ENCODE measurements at regions not wholly inside any gene's neighbourhood (a gene's known extent, or its start where the extent isn't known, plus 50 kb on each side); places are given as distances from the start of the nearest gene placed in this dataset.

GRCh38 chr6:114543696-114544095, 200.9 kb upstream of the HS3ST5 start:
- ATAC-seq (ENCODE audit: insufficient number of reproducible peaks, low FRiP score, low read depth) (no peak), DNase-seq (ENCODE audit: low spot score) (no peak)
- no peak overlapping the region for H3K27ac ChIP-seq
- no peak for TF ChIP-seq CTCF (IDR thresholded peaks at IDR 0.05)
- H3K36me3 ChIP-seq = no peaks in the 10 kb centered on the region
- H3K4me1 ChIP-seq (ENCODE audit: control insufficient read depth in 1 of 2, low read depth in 2 of 2) = no peaks in the 10 kb centered on the region
- no peaks in the 10 kb centered on the region for H3K27me3 ChIP-seq (replicated peaks; ENCODE audit: insufficient read depth)
- H3K4me3 ChIP-seq = no peak overlapping the region
- H3K9me3 ChIP-seq = no peaks in the 10 kb centered on the region

GRCh38 chr6:114541794-114542193, 199.0 kb upstream of the HS3ST5 start:
- H3K27me3 ChIP-seq (replicated peaks; ENCODE audit: insufficient read depth) = no peaks in the 10 kb centered on the region
- no peak overlapping the region for H3K4me3 ChIP-seq
- H3K36me3 ChIP-seq = no peaks in the 10 kb centered on the region
- no peak for TF ChIP-seq CTCF (IDR thresholded peaks at IDR 0.05)
- ATAC-seq (ENCODE audit: insufficient number of reproducible peaks, low FRiP score, low read depth) (no peak), DNase-seq (ENCODE audit: low spot score) (no peak)
- no peaks in the 10 kb centered on the region for H3K9me3 ChIP-seq
- no peak overlapping the region for H3K27ac ChIP-seq
- H3K4me1 ChIP-seq (ENCODE audit: control insufficient read depth in 1 of 2, low read depth in 2 of 2) = no peaks in the 10 kb centered on the region

GRCh38 chr6:114537977-114538376, 195.2 kb upstream of the HS3ST5 start:
- no peak overlapping the region for H3K4me3 ChIP-seq
- no peaks in the 10 kb centered on the region for H3K27me3 ChIP-seq (replicated peaks; ENCODE audit: insufficient read depth)
- H3K36me3 ChIP-seq = no peaks in the 10 kb centered on the region
- no peaks in the 10 kb centered on the region for H3K9me3 ChIP-seq
- no peak for DNase-seq (ENCODE audit: low spot score)
- no peak for ATAC-seq (ENCODE audit: insufficient number of reproducible peaks, low FRiP score, low read depth)
- TF ChIP-seq CTCF (IDR thresholded peaks at IDR 0.05) = no peak
- no peaks in the 10 kb centered on the region for H3K4me1 ChIP-seq (ENCODE audit: control insufficient read depth in 1 of 2, low read depth in 2 of 2)
- H3K27ac ChIP-seq = no peak overlapping the region

GRCh38 chr6:114534813-114535212, 192.0 kb upstream of the HS3ST5 start:
- Histone ChIP-seq H3K4me3 (no peak overlapping the region), H3K27ac (no peak overlapping the region), H3K27me3 (replicated peaks; ENCODE audit: insufficient read depth) (no peaks in the 10 kb centered on the region), H3K4me1 (ENCODE audit: control insufficient read depth in 1 of 2, low read depth in 2 of 2) (no peaks in the 10 kb centered on the region), H3K9me3 (no peaks in the 10 kb centered on the region), H3K36me3 (no peaks in the 10 kb centered on the region)
- DNase-seq (ENCODE audit: low spot score) (no peak), ATAC-seq (ENCODE audit: insufficient number of reproducible peaks, low FRiP score, low read depth) (no peak)
- TF ChIP-seq CTCF (IDR thresholded peaks at IDR 0.05) = no peak

GRCh38 chr6:114524081-114524480, 181.3 kb upstream of the HS3ST5 start:
- Histone ChIP-seq H3K9me3 (no peaks in the 10 kb centered on the region), H3K36me3 (no peaks in the 10 kb centered on the region), H3K27ac (no peak overlapping the region), H3K27me3 (replicated peaks; ENCODE audit: insufficient read depth) (no peaks in the 10 kb centered on the region), H3K4me1 (ENCODE audit: control insufficient read depth in 1 of 2, low read depth in 2 of 2) (no peaks in the 10 kb centered on the region), H3K4me3 (no peak overlapping the region)
- TF ChIP-seq CTCF (IDR thresholded peaks at IDR 0.05) = no peak
- ATAC-seq (ENCODE audit: insufficient number of reproducible peaks, low FRiP score, low read depth) (no peak), DNase-seq (ENCODE audit: low spot score) (no peak)

Measured in thoracic aorta (tissue), 2 donors.